Loucy (cell line): ENCODE measurements at regions not wholly inside any gene's neighbourhood (a gene's known extent, or its start where the extent isn't known, plus 50 kb on each side); places are given as distances from the start of the nearest gene placed in this dataset.

Experiments
- H2AFZ ChIP-seq: fragments of 200-600 bp; sonication (generic); 2 replicates; pipeline ENCODE4 v1.6.0; 2016; ENCODE audit warnings: antibody characterized with exemption, mild to moderate bottlenecking, low read length, moderate library complexity
- H3F3A ChIP-seq: fragments of 200-600 bp; 2 replicates; pipeline ENCODE4 v1.6.0; 2016; ENCODE audit warnings: antibody characterized with exemption, low read depth, mild to moderate bottlenecking
- H3K27me3 ChIP-seq: fragments of 200-600 bp; sonication (generic); 2 replicates; pipeline ENCODE4 v1.6.1; 2014; ENCODE audit warnings: low read length, mild to moderate bottlenecking; ENCODE audit not compliant: insufficient read depth, poor library complexity, severe bottlenecking
- H3K36me3 ChIP-seq: fragments of 200-600 bp; sonication (generic); 2 replicates; pipeline ENCODE4 v1.6.1; 2016; ENCODE audit warnings: low read length; ENCODE audit not compliant: insufficient read depth
- H3K4me1 ChIP-seq: fragments of 200-600 bp; sonication (generic); 2 replicates; pipeline ENCODE4 v1.5.1; 2014; ENCODE audit warnings: low read length, mild to moderate bottlenecking; ENCODE audit not compliant: insufficient read depth, poor library complexity, severe bottlenecking
- H3K4me2 ChIP-seq: fragments of 200-600 bp; sonication (generic); 2 replicates; pipeline ENCODE4 v1.6.0; 2014; ENCODE audit warnings: antibody characterized with exemption, low read length, low read depth, mild to moderate bottlenecking; ENCODE audit not compliant: poor library complexity, severe bottlenecking
- H3K4me3 ChIP-seq: fragments of 200-600 bp; sonication (generic); 2 replicates; pipeline ENCODE4 v1.5.1; 2014; ENCODE audit warnings: low read length, mild to moderate bottlenecking, mixed read lengths; ENCODE audit not compliant: poor library complexity, severe bottlenecking
- H3K79me2 ChIP-seq: fragments of 200-600 bp; sonication (generic); 2 replicates; pipeline ENCODE4 v1.6.1; 2014; ENCODE audit warnings: low read length; ENCODE audit not compliant: insufficient read depth
- H3K9ac ChIP-seq: fragments of 200-600 bp; sonication (generic); 2 replicates; pipeline ENCODE4 v1.6.0; 2014; ENCODE audit warnings: mild to moderate bottlenecking, low read depth, low read length, moderate library complexity; ENCODE audit not compliant: poor library complexity, severe bottlenecking
- H3K9me2 ChIP-seq: fragments of 200-600 bp; sonication (generic); replicated peaks from 2 replicates; pipeline ENCODE4 v1.6.1; 2016; ENCODE audit warnings: low read depth, low read length, mixed read lengths
- H3K9me3 ChIP-seq: fragments of 200-600 bp; sonication (generic); 2 replicates; pipeline ENCODE4 v1.6.1; 2014; ENCODE audit warnings: mild to moderate bottlenecking, antibody characterized with exemption, low read length, low read depth; ENCODE audit not compliant: insufficient read depth
- H4K20me1 ChIP-seq: fragments of 200-600 bp; sonication (generic); 2 replicates; pipeline ENCODE4 v1.6.0; 2014; ENCODE audit warnings: antibody characterized with exemption, low read length, mild to moderate bottlenecking; ENCODE audit not compliant: insufficient read depth, poor library complexity, severe bottlenecking
- EZH2phosphoT487 ChIP-seq: fragments of 200-600 bp; IDR thresholded peaks from 2 replicates; pipeline ENCODE4 v1.6.1; 2018; ENCODE audit warnings: antibody characterized with exemption, mild to moderate bottlenecking, moderate library complexity, borderline replicate concordance
- TF ChIP-seq, protein P1 (sequence below): fragments of 200-600 bp; sonication (generic); conservative IDR thresholded peaks from 2 replicates; pipeline ENCODE4 v1.5.1; 2014; ENCODE audit warnings: mild to moderate bottlenecking, antibody characterized with exemption, low read length

DNA sequence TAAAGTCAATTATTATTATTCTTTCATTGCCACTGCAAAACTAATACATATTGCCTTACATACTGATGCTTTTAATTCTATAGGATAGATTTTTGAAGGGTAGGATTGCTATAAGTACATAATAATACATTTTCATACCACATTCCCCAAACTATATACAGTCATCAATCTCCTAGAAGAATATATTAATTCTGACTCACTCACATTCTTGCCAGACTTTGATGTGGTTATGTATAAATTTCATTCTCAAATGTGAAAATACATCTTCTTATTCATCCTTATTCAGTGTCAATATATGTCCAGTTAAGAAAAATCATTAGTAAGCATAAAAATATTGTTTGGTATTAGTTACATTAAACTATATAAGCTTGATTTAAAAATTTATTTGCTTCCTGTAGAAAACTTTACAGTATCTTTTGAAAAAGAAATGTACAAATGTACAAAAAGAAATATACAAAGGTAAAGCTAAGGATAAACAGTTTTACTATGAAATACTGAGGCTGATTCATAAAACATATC, 458.8 kb upstream of the CNTN5 start:
- H2AFZ ChIP-seq, result no peak overlapping the region
- H3K9me2 ChIP-seq, result no peaks in the 10 kb centered on the region
- no peak overlapping the region for H3K9ac ChIP-seq
- H3K4me2 ChIP-seq, result no peak overlapping the region
- no peaks in the 10 kb centered on the region for H4K20me1 ChIP-seq
- no peaks in the 10 kb centered on the region for H3K27me3 ChIP-seq
- H3K4me1 ChIP-seq, result no peaks in the 10 kb centered on the region
- no peaks in the 10 kb centered on the region for H3F3A ChIP-seq
- TF ChIP-seq, protein P1, sequence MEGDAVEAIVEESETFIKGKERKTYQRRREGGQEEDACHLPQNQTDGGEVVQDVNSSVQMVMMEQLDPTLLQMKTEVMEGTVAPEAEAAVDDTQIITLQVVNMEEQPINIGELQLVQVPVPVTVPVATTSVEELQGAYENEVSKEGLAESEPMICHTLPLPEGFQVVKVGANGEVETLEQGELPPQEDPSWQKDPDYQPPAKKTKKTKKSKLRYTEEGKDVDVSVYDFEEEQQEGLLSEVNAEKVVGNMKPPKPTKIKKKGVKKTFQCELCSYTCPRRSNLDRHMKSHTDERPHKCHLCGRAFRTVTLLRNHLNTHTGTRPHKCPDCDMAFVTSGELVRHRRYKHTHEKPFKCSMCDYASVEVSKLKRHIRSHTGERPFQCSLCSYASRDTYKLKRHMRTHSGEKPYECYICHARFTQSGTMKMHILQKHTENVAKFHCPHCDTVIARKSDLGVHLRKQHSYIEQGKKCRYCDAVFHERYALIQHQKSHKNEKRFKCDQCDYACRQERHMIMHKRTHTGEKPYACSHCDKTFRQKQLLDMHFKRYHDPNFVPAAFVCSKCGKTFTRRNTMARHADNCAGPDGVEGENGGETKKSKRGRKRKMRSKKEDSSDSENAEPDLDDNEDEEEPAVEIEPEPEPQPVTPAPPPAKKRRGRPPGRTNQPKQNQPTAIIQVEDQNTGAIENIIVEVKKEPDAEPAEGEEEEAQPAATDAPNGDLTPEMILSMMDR, result no peak
- TF ChIP-seq EZH2phosphoT487, result no peak
- no peaks in the 10 kb centered on the region for H3K79me2 ChIP-seq
- no peaks in the 10 kb centered on the region for H3K36me3 ChIP-seq
- no peaks in the 10 kb centered on the region for H3K9me3 ChIP-seq
- no peak overlapping the region for H3K4me3 ChIP-seq

DNA sequence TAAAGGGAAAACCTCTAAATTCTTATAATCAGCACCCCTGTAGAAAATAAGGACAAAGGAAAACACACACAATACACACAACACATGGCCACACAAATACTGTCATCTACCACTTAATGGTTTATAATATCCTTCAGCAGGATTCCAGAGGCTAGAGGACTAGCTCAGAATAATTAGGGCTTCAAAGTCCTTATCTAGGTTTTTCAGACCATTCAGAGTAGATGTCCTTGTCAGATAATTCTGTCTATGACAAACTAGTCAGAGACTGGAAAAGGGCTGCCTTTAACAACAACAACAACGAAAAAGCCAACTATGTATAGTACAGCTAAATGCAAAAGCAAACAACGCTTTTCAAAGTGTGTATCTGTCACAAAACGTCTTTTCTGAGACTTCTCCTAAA, 456.5 kb upstream of the CNTN5 start:
- Histone ChIP-seq H3K27me3 (no peaks in the 10 kb centered on the region), H3K36me3 (no peaks in the 10 kb centered on the region), H3K79me2 (no peaks in the 10 kb centered on the region), H3F3A (no peaks in the 10 kb centered on the region), H3K9me2 (no peaks in the 10 kb centered on the region), H3K9ac (no peak overlapping the region), H3K4me1 (no peaks in the 10 kb centered on the region), H3K4me3 (no peak overlapping the region), H2AFZ (no peak overlapping the region), H3K4me2 (no peak overlapping the region), H3K9me3 (0 out of 2 replicates have a peak, but pooled peaks cover 3% of the 10 kb centered on the region), H4K20me1 (no peaks in the 10 kb centered on the region)
- TF ChIP-seq, protein P1, result no peak
- no peak for TF ChIP-seq EZH2phosphoT487

DNA sequence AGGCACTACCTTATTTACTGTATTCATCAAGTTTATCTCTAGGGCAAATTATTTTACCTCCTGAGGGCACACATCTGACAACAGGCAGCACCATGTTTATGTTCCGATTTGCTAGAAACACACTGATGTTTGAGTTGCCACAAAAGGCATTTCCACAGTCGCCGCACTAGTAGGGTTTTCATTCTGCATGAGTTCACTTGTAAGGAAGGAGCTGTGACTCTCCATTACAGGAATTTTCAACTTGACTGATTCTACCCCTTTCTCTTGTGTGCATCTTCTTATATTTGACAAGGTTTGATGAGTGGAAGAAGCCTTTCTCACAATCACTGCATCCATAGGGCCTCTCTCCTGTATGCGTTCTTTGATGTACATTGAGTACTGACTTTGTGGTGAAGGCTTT, 455.9 kb upstream of the CNTN5 start:
- TF ChIP-seq, protein P1, result no peak
- TF ChIP-seq EZH2phosphoT487, result no peak
- Histone ChIP-seq H3K36me3 (no peaks in the 10 kb centered on the region), H4K20me1 (no peaks in the 10 kb centered on the region), H3K4me2 (no peak overlapping the region), H3K9me2 (no peaks in the 10 kb centered on the region), H3K9me3 (0 out of 2 replicates have a peak, but pooled peaks cover 3% of the 10 kb centered on the region), H3F3A (no peaks in the 10 kb centered on the region), H3K27me3 (no peaks in the 10 kb centered on the region), H2AFZ (no peak overlapping the region), H3K4me3 (no peak overlapping the region), H3K4me1 (no peaks in the 10 kb centered on the region), H3K9ac (no peak overlapping the region), H3K79me2 (no peaks in the 10 kb centered on the region)
